Panc1 (cell line): ENCODE measurements at regions not wholly inside any gene's neighbourhood (a gene's known extent, or its start where the extent isn't known, plus 50 kb on each side); places are given as distances from the start of the nearest gene placed in this dataset.

Experiments used
- ATAC-seq: fragments of 200-7000 bp; cut with Tn5 transposase; 2 replicates; pipeline ENCODE4 v1.9.1; 2020; ENCODE audit warnings: mild to moderate bottlenecking, moderate library complexity
- BruUV-seq: library from RNA; stranded (reverse); fragments of 400-500 nt; replicated peaks from 2 replicates; lab custom pipeline; 2021; lab: Mats Ljungman, UMichigan
- CTCF ChIA-PET: fragments of 300-600 bp; sonication (Branson Sonifier 250); formaldehyde crosslinking; loops from one replicate; lab custom pipeline; 2022; ENCODE audit warnings: antibody characterized with exemption; lab: Charles Lee
- POLR2A ChIA-PET: fragments of 300-600 bp; sonication (Branson Sonifier 250); formaldehyde crosslinking; loops from one replicate; lab custom pipeline; 2022; ENCODE audit warnings: antibody characterized with exemption; lab: Charles Lee
- DNase-seq: peaks from one replicate; pipeline ENCODE4 v3.0.0-alpha.2; 2010; ENCODE audit warnings: low read depth, low spot score
- H3K27ac ChIP-seq: 2 replicates; pipeline ENCODE4 v1.5.1; 2011; ENCODE audit warnings: mild to moderate bottlenecking, low read length, inconsistent platforms
- H3K27me3 ChIP-seq: fragments of 200-500 bp; sonication (Bioruptor generic); 2 replicates; pipeline ENCODE4 v1.6.0; 2014; ENCODE audit warnings: low read length, inconsistent platforms; ENCODE audit not compliant: control insufficient read depth, insufficient read depth
- H3K36me3 ChIP-seq: fragments of 200-500 bp; sonication (Bioruptor generic); 2 replicates; pipeline ENCODE4 v1.5.1; 2014; ENCODE audit warnings: inconsistent platforms, mild to moderate bottlenecking, low read length, moderate library complexity; ENCODE audit not compliant: control insufficient read depth, insufficient read depth
- H3K4me1 ChIP-seq: 2 replicates; pipeline ENCODE4 v1.5.1; 2011; ENCODE audit warnings: inconsistent platforms, mild to moderate bottlenecking, low read length, moderate library complexity; ENCODE audit not compliant: control insufficient read depth, insufficient read depth
- H3K4me3 ChIP-seq, 2 experiments: 2 replicates each; pipeline ENCODE4 v1.5.1; 2011 to 2012; ENCODE audit warnings: low read depth in 2 of 2, low read length in 2 of 2, mild to moderate bottlenecking in 2 of 2, inconsistent platforms in 1 of 2, moderate library complexity in 1 of 2
- H3K9me3 ChIP-seq: fragments of 200-500 bp; sonication (Bioruptor generic); 2 replicates; pipeline ENCODE4 v1.5.1; 2014; ENCODE audit warnings: low read depth, mild to moderate bottlenecking, inconsistent platforms, low read length, moderate library complexity; ENCODE audit not compliant: control insufficient read depth, insufficient read depth
- POLR2AphosphoS5 ChIP-seq: IDR thresholded peaks from 2 replicates; pipeline ENCODE4 v1.6.1; 2012; ENCODE audit warnings: mild to moderate bottlenecking, low read depth, low read length, moderate library complexity
- SIN3A ChIP-seq: IDR thresholded peaks from 2 replicates; pipeline ENCODE4 v1.6.1; 2012; ENCODE audit warnings: low read depth, mild to moderate bottlenecking, low read length, moderate library complexity, borderline replicate concordance; ENCODE audit not compliant: insufficient read depth
- TCF7L2 ChIP-seq: IDR thresholded peaks from 2 replicates; pipeline ENCODE4 v1.6.1; 2011; ENCODE audit warnings: mild to moderate bottlenecking, low read depth, low read length, inconsistent platforms
- in situ Hi-C: cut with HindIII; loops from 2 replicates; pipeline ENCODE4 v1.10.0; 2016; ENCODE audit warnings: low sequenced_read_pairs, low pct_unique_long_range_greater_than_20kb
- intact Hi-C: fragments of 100-400 bp; cut with micrococcal nuclease; formaldehyde crosslinking; loops from one replicate; pipeline ENCODE4 v1.10.0; 2022; ENCODE audit not compliant: unreplicated experiment
- TF ChIP-seq, protein P1 (sequence below), 2 experiments: IDR thresholded peaks; 2 replicates each; pipeline ENCODE4 v1.6.1; 2011 to 2012; ENCODE audit warnings: low read depth in 2 of 2, control low read depth in 1 of 2, low read length in 1 of 2, mild to moderate bottlenecking in 1 of 2, moderate library complexity in 1 of 2; ENCODE audit not compliant: insufficient read depth in 1 of 2
- TF ChIP-seq, protein P2 (sequence below): fragments of 450-650 bp; IDR thresholded peaks from 2 replicates; pipeline ENCODE4 v1.5.1; 2017; ENCODE audit warnings: mild to moderate bottlenecking

DNA sequence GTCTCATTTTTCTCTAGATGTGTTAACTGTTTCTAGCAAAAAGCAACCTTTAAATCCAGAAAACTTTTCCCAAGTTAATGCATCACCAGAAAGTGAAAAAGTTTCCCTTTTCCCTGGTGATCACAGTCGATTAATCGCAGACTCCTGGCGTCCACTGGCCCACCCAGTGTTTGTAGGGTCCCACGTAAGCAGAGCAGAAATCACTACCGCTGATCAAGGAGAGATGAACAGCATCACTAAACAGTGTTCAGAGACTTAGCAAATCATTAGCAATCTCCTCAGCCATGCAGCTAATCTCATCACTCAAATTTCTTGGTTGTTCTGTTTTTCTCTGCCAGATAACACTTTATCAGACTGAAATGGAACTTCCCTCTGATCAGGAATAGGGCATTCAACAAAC is 184.2 kb downstream of the EFNB2 start:
- Histone ChIP-seq H3K27me3 (no peaks in the 10 kb centered on the region; the same call in 1 of the 2 replicates), H3K4me3 (no peak overlapping the region), H3K27ac (no peak overlapping the region), H3K9me3 (no peaks in the 10 kb centered on the region), H3K4me1 (no peaks in the 10 kb centered on the region), H3K36me3 (no peaks in the 10 kb centered on the region)
- BruUV-seq = no TSS peak
- intact Hi-C loops (no loop called here), in situ Hi-C loops (no loop called here)
- CTCF ChIA-PET = no interaction called here
- TF ChIP-seq TCF7L2 (no peak), POLR2AphosphoS5 (no peak), SIN3A (no peak)
- TF ChIP-seq, protein P1, sequence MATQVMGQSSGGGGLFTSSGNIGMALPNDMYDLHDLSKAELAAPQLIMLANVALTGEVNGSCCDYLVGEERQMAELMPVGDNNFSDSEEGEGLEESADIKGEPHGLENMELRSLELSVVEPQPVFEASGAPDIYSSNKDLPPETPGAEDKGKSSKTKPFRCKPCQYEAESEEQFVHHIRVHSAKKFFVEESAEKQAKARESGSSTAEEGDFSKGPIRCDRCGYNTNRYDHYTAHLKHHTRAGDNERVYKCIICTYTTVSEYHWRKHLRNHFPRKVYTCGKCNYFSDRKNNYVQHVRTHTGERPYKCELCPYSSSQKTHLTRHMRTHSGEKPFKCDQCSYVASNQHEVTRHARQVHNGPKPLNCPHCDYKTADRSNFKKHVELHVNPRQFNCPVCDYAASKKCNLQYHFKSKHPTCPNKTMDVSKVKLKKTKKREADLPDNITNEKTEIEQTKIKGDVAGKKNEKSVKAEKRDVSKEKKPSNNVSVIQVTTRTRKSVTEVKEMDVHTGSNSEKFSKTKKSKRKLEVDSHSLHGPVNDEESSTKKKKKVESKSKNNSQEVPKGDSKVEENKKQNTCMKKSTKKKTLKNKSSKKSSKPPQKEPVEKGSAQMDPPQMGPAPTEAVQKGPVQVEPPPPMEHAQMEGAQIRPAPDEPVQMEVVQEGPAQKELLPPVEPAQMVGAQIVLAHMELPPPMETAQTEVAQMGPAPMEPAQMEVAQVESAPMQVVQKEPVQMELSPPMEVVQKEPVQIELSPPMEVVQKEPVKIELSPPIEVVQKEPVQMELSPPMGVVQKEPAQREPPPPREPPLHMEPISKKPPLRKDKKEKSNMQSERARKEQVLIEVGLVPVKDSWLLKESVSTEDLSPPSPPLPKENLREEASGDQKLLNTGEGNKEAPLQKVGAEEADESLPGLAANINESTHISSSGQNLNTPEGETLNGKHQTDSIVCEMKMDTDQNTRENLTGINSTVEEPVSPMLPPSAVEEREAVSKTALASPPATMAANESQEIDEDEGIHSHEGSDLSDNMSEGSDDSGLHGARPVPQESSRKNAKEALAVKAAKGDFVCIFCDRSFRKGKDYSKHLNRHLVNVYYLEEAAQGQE (IDR thresholded peaks at IDR 0.05; ENCODE audit: insufficient read depth in 1 of 2, low read depth in 2 of 2, low read length in 1 of 2) = no peak
- TF ChIP-seq, protein P2, sequence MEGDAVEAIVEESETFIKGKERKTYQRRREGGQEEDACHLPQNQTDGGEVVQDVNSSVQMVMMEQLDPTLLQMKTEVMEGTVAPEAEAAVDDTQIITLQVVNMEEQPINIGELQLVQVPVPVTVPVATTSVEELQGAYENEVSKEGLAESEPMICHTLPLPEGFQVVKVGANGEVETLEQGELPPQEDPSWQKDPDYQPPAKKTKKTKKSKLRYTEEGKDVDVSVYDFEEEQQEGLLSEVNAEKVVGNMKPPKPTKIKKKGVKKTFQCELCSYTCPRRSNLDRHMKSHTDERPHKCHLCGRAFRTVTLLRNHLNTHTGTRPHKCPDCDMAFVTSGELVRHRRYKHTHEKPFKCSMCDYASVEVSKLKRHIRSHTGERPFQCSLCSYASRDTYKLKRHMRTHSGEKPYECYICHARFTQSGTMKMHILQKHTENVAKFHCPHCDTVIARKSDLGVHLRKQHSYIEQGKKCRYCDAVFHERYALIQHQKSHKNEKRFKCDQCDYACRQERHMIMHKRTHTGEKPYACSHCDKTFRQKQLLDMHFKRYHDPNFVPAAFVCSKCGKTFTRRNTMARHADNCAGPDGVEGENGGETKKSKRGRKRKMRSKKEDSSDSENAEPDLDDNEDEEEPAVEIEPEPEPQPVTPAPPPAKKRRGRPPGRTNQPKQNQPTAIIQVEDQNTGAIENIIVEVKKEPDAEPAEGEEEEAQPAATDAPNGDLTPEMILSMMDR = no peak
- POLR2A ChIA-PET = no interaction called here
- no peak for ATAC-seq
- no peak for DNase-seq

DNA sequence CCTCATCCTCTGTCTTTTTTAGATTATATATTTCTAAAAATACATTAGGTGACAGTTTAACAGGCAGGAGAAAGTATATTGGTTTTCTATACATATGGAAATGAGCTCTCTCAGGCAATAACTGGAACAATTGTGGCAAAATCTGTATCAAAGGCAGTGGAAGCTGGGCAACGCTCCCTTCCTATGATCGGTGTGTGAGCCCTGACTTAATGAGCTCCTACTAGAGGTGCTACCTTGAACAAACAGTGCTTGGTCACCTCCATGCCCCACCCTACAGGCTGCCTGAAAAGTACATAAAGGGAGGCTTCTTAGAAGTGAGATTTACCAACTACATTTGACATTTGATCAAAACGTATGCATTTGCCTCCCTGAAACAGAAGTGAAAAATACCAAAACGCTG is 185.3 kb downstream of the EFNB2 start:
- Histone ChIP-seq H3K27ac (no peak overlapping the region), H3K4me3 (no peak overlapping the region), H3K36me3 (no peaks in the 10 kb centered on the region), H3K9me3 (no peaks in the 10 kb centered on the region), H3K4me1 (no peaks in the 10 kb centered on the region), H3K27me3 (no peaks in the 10 kb centered on the region; the same call in 1 of the 2 replicates)
- ChIA-PET POLR2A (no interaction called here), CTCF (no interaction called here)
- ATAC-seq (no peak), DNase-seq (no peak)
- in situ Hi-C loops = no loop called here
- intact Hi-C loops = no loop called here
- TF ChIP-seq, protein P2 = no peak
- TF ChIP-seq TCF7L2 (no peak), POLR2AphosphoS5 (no peak), SIN3A (no peak)
- TF ChIP-seq, protein P1 (IDR thresholded peaks at IDR 0.05; ENCODE audit: insufficient read depth in 1 of 2, low read depth in 2 of 2, low read length in 1 of 2) = no peak
- BruUV-seq = no TSS peak
